Esophagus squamous epithelium (tissue), 5 donors: ENCODE measurements at regions not wholly inside any gene's neighbourhood (a gene's known extent, or its start where the extent isn't known, plus 50 kb on each side); places are given as distances from the start of the nearest gene placed in this dataset.

Source experiments
- DNase-seq: peaks from one replicate; lab custom pipeline; 2025; lab: John Stamatoyannopoulos, UW
- H3K27ac ChIP-seq, 4 donors: fragments of 200-600 bp; sonication (generic); one replicate each; pipeline ENCODE4 v1.5.1; 2016 to 2019; ENCODE audit warnings: mild to moderate bottlenecking in 1 of 4
- H3K27me3 ChIP-seq, 4 donors: fragments of 200-600 bp; sonication (generic); 1 replicate in 3 of 4; 2 replicates in 1 of 4; pipeline versions ENCODE4 v1.5.1 to v1.6.0; 2017 to 2021; ENCODE audit warnings: antibody characterized with exemption in 1 of 4
- H3K36me3 ChIP-seq, 3 donors: fragments of 200-600 bp; sonication (generic); one replicate each; pipeline ENCODE4 v1.5.1; 2016 to 2019
- H3K4me1 ChIP-seq, 3 donors: fragments of 200-600 bp; sonication (generic); one replicate each; pipeline ENCODE4 v1.5.1; 2017 to 2019
- H3K4me3 ChIP-seq, 4 donors: fragments of 200-600 bp; sonication (generic); 1 replicate in 3 of 4; 2 replicates in 1 of 4; pipeline ENCODE4 v1.5.1; 2016 to 2019; ENCODE audit warnings: mild to moderate bottlenecking in 2 of 4, moderate library complexity in 1 of 4
- H3K9me3 ChIP-seq, 3 donors: fragments of 200-600 bp; sonication (generic); one replicate each; pipeline ENCODE4 v1.5.1; 2016 to 2019
- POLR2A ChIP-seq, 4 donors: fragments of 450-650 bp; IDR thresholded peaks; one replicate each; pipeline ENCODE4 v1.6.1; 2017; ENCODE audit warnings: antibody characterized with exemption in 4 of 4, mild to moderate bottlenecking in 4 of 4, moderate library complexity in 3 of 4
- WGBS, 2 donors: methylation state at CpG; one replicate each; pipeline ENCODE4 v1.1.5; 2018; 5-methylcytosine and 5-hydroxymethylcytosine counted together
- intact Hi-C: fragments of 100-400 bp; cut with DNase I; formaldehyde crosslinking; loops from one replicate; pipeline ENCODE4 v1.15.0; 2022
- TF ChIP-seq, protein P1 (sequence below), 6 experiments: fragments of 450-650 bp in 4 of 6; fragments of 200-600 bp in 2 of 6; sonication (generic) in 2 of 6; IDR thresholded peaks; one replicate each; pipeline ENCODE4 v1.5.1; 2016 to 2019; ENCODE audit warnings: antibody characterized with exemption in 6 of 6, mild to moderate bottlenecking in 4 of 6, moderate library complexity in 4 of 6
- donor health status: DM: yes; HTN: yes; CAD: no.

- no peak overlapping the region for H3K27ac ChIP-seq
- TF ChIP-seq POLR2A (IDR thresholded peaks at IDR 0.05), result no peak
- TF ChIP-seq, protein P1, sequence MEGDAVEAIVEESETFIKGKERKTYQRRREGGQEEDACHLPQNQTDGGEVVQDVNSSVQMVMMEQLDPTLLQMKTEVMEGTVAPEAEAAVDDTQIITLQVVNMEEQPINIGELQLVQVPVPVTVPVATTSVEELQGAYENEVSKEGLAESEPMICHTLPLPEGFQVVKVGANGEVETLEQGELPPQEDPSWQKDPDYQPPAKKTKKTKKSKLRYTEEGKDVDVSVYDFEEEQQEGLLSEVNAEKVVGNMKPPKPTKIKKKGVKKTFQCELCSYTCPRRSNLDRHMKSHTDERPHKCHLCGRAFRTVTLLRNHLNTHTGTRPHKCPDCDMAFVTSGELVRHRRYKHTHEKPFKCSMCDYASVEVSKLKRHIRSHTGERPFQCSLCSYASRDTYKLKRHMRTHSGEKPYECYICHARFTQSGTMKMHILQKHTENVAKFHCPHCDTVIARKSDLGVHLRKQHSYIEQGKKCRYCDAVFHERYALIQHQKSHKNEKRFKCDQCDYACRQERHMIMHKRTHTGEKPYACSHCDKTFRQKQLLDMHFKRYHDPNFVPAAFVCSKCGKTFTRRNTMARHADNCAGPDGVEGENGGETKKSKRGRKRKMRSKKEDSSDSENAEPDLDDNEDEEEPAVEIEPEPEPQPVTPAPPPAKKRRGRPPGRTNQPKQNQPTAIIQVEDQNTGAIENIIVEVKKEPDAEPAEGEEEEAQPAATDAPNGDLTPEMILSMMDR (IDR thresholded peaks at IDR 0.05), result no peak
- DNase-seq, result no peak
- no peaks in the 10 kb centered on the region for H3K4me1 ChIP-seq
- H3K27me3 ChIP-seq, result no peaks in the 10 kb centered on the region
- H3K4me3 ChIP-seq, result no peak overlapping the region
- WGBS, 2 donors, result 77 to 89% methylated on average over 3 of the region's 3 CpGs
- no peaks in the 10 kb centered on the region for H3K9me3 ChIP-seq
- intact Hi-C loops, result no loop called here
- no peaks in the 10 kb centered on the region for H3K36me3 ChIP-seq
Observed at GRCh38 chr3:35927441-35927840, 288.1 kb downstream of the ARPP21 start.

DNA sequence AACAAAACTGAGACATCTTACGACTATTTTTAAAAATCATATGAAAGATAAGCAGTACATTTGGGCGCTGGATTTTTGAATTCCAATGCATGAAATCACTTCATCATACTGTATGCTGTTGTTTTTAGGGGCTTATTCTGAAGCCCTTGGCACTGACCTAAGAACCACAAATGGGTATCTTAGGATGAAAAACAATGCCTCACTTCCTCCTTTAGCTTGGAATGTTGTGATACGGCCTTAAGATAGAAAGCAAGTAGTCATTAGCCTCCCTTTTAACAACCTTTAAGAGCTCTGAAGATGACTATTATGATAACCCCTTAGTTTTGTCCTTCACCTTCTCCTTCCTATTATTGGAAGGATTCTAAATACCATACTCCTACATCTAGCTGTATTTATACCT lies 289.8 kb downstream of the ARPP21 start:
- Histone ChIP-seq H3K27ac (no peak overlapping the region), H3K4me3 (no peak overlapping the region), H3K36me3 (no peaks in the 10 kb centered on the region), H3K9me3 (no peaks in the 10 kb centered on the region), H3K4me1 (peaks cover 0 to 8% (median 0%) of the 10 kb centered on the region in 3 donors), H3K27me3 (no peaks in the 10 kb centered on the region)
- DNase-seq, result no peak
- TF ChIP-seq POLR2A (IDR thresholded peaks at IDR 0.05), result no peak
- TF ChIP-seq, protein P1 (IDR thresholded peaks at IDR 0.05), result no peak
- intact Hi-C loops, result no loop called here
- WGBS, 2 donors, result 75 to 80% methylated on average over 3 of the region's 3 CpGs

DNA sequence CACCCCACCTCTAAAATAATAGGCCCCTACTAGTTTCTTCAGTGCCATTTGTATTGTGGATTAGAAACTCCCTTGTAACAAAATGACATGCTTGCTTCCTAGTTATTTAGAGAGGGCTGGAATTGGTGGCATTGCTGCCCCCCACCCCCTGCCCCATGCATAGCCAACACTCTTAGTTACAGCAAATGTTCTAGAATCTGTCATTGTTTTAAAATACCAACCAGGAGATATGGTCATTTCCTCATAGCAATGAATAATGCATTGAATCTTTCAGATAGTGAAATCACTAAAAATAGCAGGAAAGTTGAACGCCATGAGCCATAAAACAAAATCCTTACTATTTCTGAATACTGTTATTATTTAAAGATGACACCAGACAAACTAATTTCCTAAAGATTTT lies 292.5 kb downstream of the ARPP21 start:
- WGBS, 2 donors, result 59 to 63% methylated on average over 1 of the region's 1 CpG
- no peak for DNase-seq
- peaks cover 0 to 8% (median 0%) of the 10 kb centered on the region in 3 donors for H3K4me1 ChIP-seq
- no peak overlapping the region for H3K27ac ChIP-seq
- no peaks in the 10 kb centered on the region for H3K27me3 ChIP-seq
- H3K4me3 ChIP-seq, result no peak overlapping the region
- H3K9me3 ChIP-seq, result no peaks in the 10 kb centered on the region
- TF ChIP-seq POLR2A (IDR thresholded peaks at IDR 0.05), result no peak
- TF ChIP-seq, protein P1 (IDR thresholded peaks at IDR 0.05), result no peak
- no peaks in the 10 kb centered on the region for H3K36me3 ChIP-seq
- intact Hi-C loops, result no loop called here

DNA sequence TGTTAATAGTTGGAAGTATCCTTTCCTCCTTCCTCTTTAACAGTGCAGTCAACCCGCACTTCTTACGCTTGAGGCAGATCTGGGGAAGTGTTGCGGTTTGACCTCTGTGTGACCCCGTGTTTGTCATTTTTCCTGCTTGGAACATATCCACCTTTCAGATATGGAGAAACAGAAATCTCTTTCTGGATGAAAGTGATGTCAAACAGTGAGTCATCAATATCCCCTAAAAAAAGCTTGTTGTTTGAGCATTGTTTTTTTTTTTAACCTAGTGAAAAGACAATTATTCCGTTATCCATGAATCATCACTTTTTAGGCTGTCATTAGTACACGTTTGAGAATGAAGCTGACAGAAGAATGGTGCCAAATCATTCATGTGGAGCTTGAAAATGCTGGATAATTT lies 293.7 kb downstream of the ARPP21 start:
- Histone ChIP-seq H3K4me3 (no peak overlapping the region), H3K36me3 (no peaks in the 10 kb centered on the region), H3K9me3 (no peaks in the 10 kb centered on the region), H3K4me1 (peaks cover 0 to 8% (median 0%) of the 10 kb centered on the region in 3 donors), H3K27me3 (no peaks in the 10 kb centered on the region), H3K27ac (no peak overlapping the region)
- TF ChIP-seq POLR2A (IDR thresholded peaks at IDR 0.05), result no peak
- TF ChIP-seq, protein P1 (IDR thresholded peaks at IDR 0.05), result no peak
- no peak for DNase-seq
- intact Hi-C loops, result no loop called here
- 8 to 12% methylated on average over 6 of the region's 6 CpGs for WGBS, 2 donors

- TF ChIP-seq, protein P1 (IDR thresholded peaks at IDR 0.05), result no peak
- TF ChIP-seq POLR2A (IDR thresholded peaks at IDR 0.05), result no peak
- intact Hi-C loops, result no loop called here
- Histone ChIP-seq H3K9me3 (no peaks in the 10 kb centered on the region), H3K27ac (no peak overlapping the region), H3K36me3 (no peaks in the 10 kb centered on the region), H3K4me1 (peaks cover 0 to 8% (median 0%) of the 10 kb centered on the region in 3 donors), H3K27me3 (no peaks in the 10 kb centered on the region), H3K4me3 (no peak overlapping the region)
- DNase-seq, result no peak
Observed at GRCh38 chr3:35936571-35936970, 297.2 kb downstream of the ARPP21 start.
